Adrenal gland (tissue), 9 donors: ENCODE measurements at regions not wholly inside any gene's neighbourhood (a gene's known extent, or its start where the extent isn't known, plus 50 kb on each side); places are given as distances from the start of the nearest gene placed in this dataset.

Experiments used
- DNase-seq, 7 donors: peaks; one replicate each; pipeline ENCODE4 v3.0.0-alpha.2; 2019 to 2020
- H3K27ac ChIP-seq, 5 donors: fragments of 200-600 bp; sonication (generic) in 4 of 5; 1 replicate in 3 of 5; 2 replicates in 2 of 5; pipeline versions ENCODE4 v1.5.1 to v1.8.0; 2016 to 2020; ENCODE audit warnings: mild to moderate bottlenecking in 1 of 5
- H3K27me3 ChIP-seq: fragments of 200-600 bp; 2 replicates; pipeline ENCODE4 v1.8.0; 2021
- H3K36me3 ChIP-seq, 2 donors: fragments of 200-600 bp; replicated peaks in 1 of 2; 1 replicate in 1 of 2; 2 replicates in 1 of 2; pipeline versions ENCODE4 v1.5.1 to v1.8.0; 2018 to 2022
- H3K4me1 ChIP-seq, 2 donors: fragments of 200-600 bp; replicated peaks in 1 of 2; 1 replicate in 1 of 2; 2 replicates in 1 of 2; pipeline versions ENCODE4 v1.5.1 to v1.8.0; 2018 to 2021
- H3K4me3 ChIP-seq, 4 donors: fragments of 200-600 bp; sonication (generic) in 3 of 4; one replicate each; pipeline ENCODE4 v1.5.1; 2016 to 2018
- H3K9me3 ChIP-seq, 3 donors: fragments of 200-600 bp; sonication (generic) in 1 of 3; replicated peaks in 1 of 3; 1 replicate in 2 of 3; 2 replicates in 1 of 3; pipeline versions ENCODE4 v1.5.1 to v1.8.0; 2016 to 2021
- POLR2A ChIP-seq, 2 donors: fragments of 450-650 bp; IDR thresholded peaks; one replicate each; pipeline ENCODE4 v1.6.1; 2017; ENCODE audit warnings: antibody characterized with exemption in 2 of 2, mild to moderate bottlenecking in 2 of 2, moderate library complexity in 1 of 2
- WGBS, 4 donors: extraction: QIAGEN DNeasy Blood & Tissue Kit in 2 of 4; methylation state at CpG; one replicate each; pipeline versions ENCODE4 v1.1.5 to v1.1.7; 2013 to 2017; 5-methylcytosine and 5-hydroxymethylcytosine counted together
- intact Hi-C, 2 donors: fragments of 100-400 bp; cut with DNase I; formaldehyde crosslinking; loops; one replicate each; pipeline versions ENCODE4 v1.14.1 to v1.15.0; 2022 to 2023
- TF ChIP-seq, protein P1 (sequence below), 6 experiments: fragments of 450-650 bp in 4 of 6; fragments of 200-600 bp in 2 of 6; sonication (generic) in 1 of 6; IDR thresholded peaks; 1 replicate in 5 of 6; 2 replicates in 1 of 6; pipeline versions ENCODE4 v1.5.1 to v1.8.0; 2016 to 2021; ENCODE audit warnings: antibody characterized with exemption in 6 of 6, mild to moderate bottlenecking in 2 of 6, moderate library complexity in 1 of 6
- donor health status: healthy with polysubstance abuse.
- donor health status: Bipolar disorder and iron deficiency.
- donor health status: DM: yes; HTN: yes; CAD: no.
- donor health status: DM: no; HTN: no; CAD: no.
- donor health status: DM: no; HTN: no; CAD: no.

DNA sequence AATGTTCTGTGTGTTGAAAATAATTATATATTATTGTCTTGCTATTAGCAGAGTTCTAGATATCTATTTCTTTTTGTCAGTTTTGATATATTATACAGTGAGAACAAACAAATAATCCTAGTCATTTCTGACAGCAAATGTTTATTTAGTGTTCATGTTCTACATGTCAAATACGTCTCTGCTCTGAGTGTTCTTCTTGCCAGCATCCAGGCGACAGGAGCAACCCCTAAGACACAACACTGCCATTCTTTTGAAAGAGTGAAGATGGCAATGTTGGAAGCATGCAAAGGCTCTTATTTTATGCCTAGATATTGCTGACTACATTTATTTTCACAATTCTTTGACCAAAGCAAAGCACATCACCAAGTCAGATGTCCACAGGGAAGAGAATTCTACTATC, 1556.6 kb upstream of the TMEFF2 start:
- 64 to 72% (median 70%) methylated on average over 2 of the region's 2 CpGs for WGBS, 4 donors
- no peaks in the 10 kb centered on the region for H3K4me1 ChIP-seq
- TF ChIP-seq POLR2A (IDR thresholded peaks at IDR 0.05) = no peak
- TF ChIP-seq, protein P1, sequence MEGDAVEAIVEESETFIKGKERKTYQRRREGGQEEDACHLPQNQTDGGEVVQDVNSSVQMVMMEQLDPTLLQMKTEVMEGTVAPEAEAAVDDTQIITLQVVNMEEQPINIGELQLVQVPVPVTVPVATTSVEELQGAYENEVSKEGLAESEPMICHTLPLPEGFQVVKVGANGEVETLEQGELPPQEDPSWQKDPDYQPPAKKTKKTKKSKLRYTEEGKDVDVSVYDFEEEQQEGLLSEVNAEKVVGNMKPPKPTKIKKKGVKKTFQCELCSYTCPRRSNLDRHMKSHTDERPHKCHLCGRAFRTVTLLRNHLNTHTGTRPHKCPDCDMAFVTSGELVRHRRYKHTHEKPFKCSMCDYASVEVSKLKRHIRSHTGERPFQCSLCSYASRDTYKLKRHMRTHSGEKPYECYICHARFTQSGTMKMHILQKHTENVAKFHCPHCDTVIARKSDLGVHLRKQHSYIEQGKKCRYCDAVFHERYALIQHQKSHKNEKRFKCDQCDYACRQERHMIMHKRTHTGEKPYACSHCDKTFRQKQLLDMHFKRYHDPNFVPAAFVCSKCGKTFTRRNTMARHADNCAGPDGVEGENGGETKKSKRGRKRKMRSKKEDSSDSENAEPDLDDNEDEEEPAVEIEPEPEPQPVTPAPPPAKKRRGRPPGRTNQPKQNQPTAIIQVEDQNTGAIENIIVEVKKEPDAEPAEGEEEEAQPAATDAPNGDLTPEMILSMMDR (IDR thresholded peaks at IDR 0.05) = no peak
- H3K36me3 ChIP-seq = no peaks in the 10 kb centered on the region
- no peak overlapping the region for H3K27ac ChIP-seq
- no peaks in the 10 kb centered on the region for H3K9me3 ChIP-seq
- H3K27me3 ChIP-seq = no peaks in the 10 kb centered on the region
- intact Hi-C loops = no loop called here
- DNase-seq = no peak
- H3K4me3 ChIP-seq = no peak overlapping the region

GRCh38 chr2:193749485-193749884, 1554.8 kb upstream of the TMEFF2 start:
- Histone ChIP-seq H3K27ac (no peak overlapping the region), H3K4me3 (no peak overlapping the region), H3K9me3 (no peaks in the 10 kb centered on the region), H3K36me3 (no peaks in the 10 kb centered on the region), H3K4me1 (no peaks in the 10 kb centered on the region), H3K27me3 (no peaks in the 10 kb centered on the region)
- WGBS, 4 donors = 70 to 78% (median 75%) methylated on average over 2 of the region's 2 CpGs
- no peak for DNase-seq
- TF ChIP-seq, protein P1 (IDR thresholded peaks at IDR 0.05) = no peak
- no peak for TF ChIP-seq POLR2A (IDR thresholded peaks at IDR 0.05)
- intact Hi-C loops = no loop called here

- WGBS, 4 donors = 28 to 39% (median 30%) methylated on average over 4 of the region's 4 CpGs
- H3K9me3 ChIP-seq = no peaks in the 10 kb centered on the region
- no peaks in the 10 kb centered on the region for H3K27me3 ChIP-seq
- TF ChIP-seq POLR2A (IDR thresholded peaks at IDR 0.05) = no peak
- TF ChIP-seq, protein P1 (IDR thresholded peaks at IDR 0.05) = no peak
- no peak for DNase-seq
- H3K4me3 ChIP-seq = no peak overlapping the region
- intact Hi-C loops = no loop called here
- no peak overlapping the region for H3K27ac ChIP-seq
- no peaks in the 10 kb centered on the region for H3K36me3 ChIP-seq
- H3K4me1 ChIP-seq = no peaks in the 10 kb centered on the region
Measured at GRCh38 chr2:193743089-193743488, 1548.4 kb upstream of the TMEFF2 start.

DNA sequence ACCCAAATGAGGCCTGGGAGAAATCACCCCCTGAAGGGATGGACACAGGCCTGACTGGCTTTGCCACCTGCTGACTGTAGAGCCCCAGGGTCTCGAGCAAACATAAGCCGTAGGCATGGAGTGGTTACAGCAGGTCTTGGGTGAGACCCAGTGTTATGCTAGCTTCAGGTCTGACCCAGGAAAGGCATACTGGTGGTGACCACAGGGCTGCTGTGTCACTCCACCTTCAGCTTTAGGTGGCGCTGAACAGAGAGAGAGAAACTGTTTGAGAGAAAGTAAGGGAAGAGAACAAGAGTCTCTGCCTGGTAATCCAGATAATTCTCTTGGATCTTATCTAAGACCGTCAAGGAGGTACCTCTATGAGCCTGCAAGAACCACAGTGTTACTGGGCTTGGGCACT, 1544.2 kb upstream of the TMEFF2 start:
- H3K27ac ChIP-seq = no peak overlapping the region
- WGBS, 4 donors = 84 to 98% (median 89%) methylated on average over 2 to 4 of the region's 4 CpGs
- no peak for DNase-seq
- TF ChIP-seq, protein P1 (IDR thresholded peaks at IDR 0.05) = no peak
- TF ChIP-seq POLR2A (IDR thresholded peaks at IDR 0.05) = no peak
- no peak overlapping the region for H3K4me3 ChIP-seq
- H3K27me3 ChIP-seq = no peaks in the 10 kb centered on the region
- no peaks in the 10 kb centered on the region for H3K36me3 ChIP-seq
- H3K4me1 ChIP-seq = no peaks in the 10 kb centered on the region
- no peaks in the 10 kb centered on the region for H3K9me3 ChIP-seq
- intact Hi-C loops = no loop called here
